Panc1 (cell line): ENCODE measurements at regions not wholly inside any gene's neighbourhood (a gene's known extent, or its start where the extent isn't known, plus 50 kb on each side); places are given as distances from the start of the nearest gene placed in this dataset.

ENCODE experiments used
- ATAC-seq: fragments of 200-7000 bp; cut with Tn5 transposase; 2 replicates; pipeline ENCODE4 v1.9.1; 2020; ENCODE audit warnings: mild to moderate bottlenecking, moderate library complexity
- BruUV-seq: library from RNA; stranded (reverse); fragments of 400-500 nt; replicated peaks from 2 replicates; lab custom pipeline; 2021; lab: Mats Ljungman, UMichigan
- CTCF ChIA-PET: fragments of 300-600 bp; sonication (Branson Sonifier 250); formaldehyde crosslinking; loops from one replicate; lab custom pipeline; 2022; ENCODE audit warnings: antibody characterized with exemption; lab: Charles Lee
- POLR2A ChIA-PET: fragments of 300-600 bp; sonication (Branson Sonifier 250); formaldehyde crosslinking; loops from one replicate; lab custom pipeline; 2022; ENCODE audit warnings: antibody characterized with exemption; lab: Charles Lee
- DNase-seq: peaks from one replicate; pipeline ENCODE4 v3.0.0-alpha.2; 2010; ENCODE audit warnings: low read depth, low spot score
- H3K27ac ChIP-seq: 2 replicates; pipeline ENCODE4 v1.5.1; 2011; ENCODE audit warnings: mild to moderate bottlenecking, low read length, inconsistent platforms
- H3K27me3 ChIP-seq: fragments of 200-500 bp; sonication (Bioruptor generic); 2 replicates; pipeline ENCODE4 v1.6.0; 2014; ENCODE audit warnings: low read length, inconsistent platforms; ENCODE audit not compliant: control insufficient read depth, insufficient read depth
- H3K36me3 ChIP-seq: fragments of 200-500 bp; sonication (Bioruptor generic); 2 replicates; pipeline ENCODE4 v1.5.1; 2014; ENCODE audit warnings: inconsistent platforms, mild to moderate bottlenecking, low read length, moderate library complexity; ENCODE audit not compliant: control insufficient read depth, insufficient read depth
- H3K4me1 ChIP-seq: 2 replicates; pipeline ENCODE4 v1.5.1; 2011; ENCODE audit warnings: inconsistent platforms, mild to moderate bottlenecking, low read length, moderate library complexity; ENCODE audit not compliant: control insufficient read depth, insufficient read depth
- H3K4me3 ChIP-seq, 2 experiments: 2 replicates each; pipeline ENCODE4 v1.5.1; 2011 to 2012; ENCODE audit warnings: low read depth in 2 of 2, low read length in 2 of 2, mild to moderate bottlenecking in 2 of 2, inconsistent platforms in 1 of 2, moderate library complexity in 1 of 2
- H3K9me3 ChIP-seq: fragments of 200-500 bp; sonication (Bioruptor generic); 2 replicates; pipeline ENCODE4 v1.5.1; 2014; ENCODE audit warnings: low read depth, mild to moderate bottlenecking, inconsistent platforms, low read length, moderate library complexity; ENCODE audit not compliant: control insufficient read depth, insufficient read depth
- POLR2AphosphoS5 ChIP-seq: IDR thresholded peaks from 2 replicates; pipeline ENCODE4 v1.6.1; 2012; ENCODE audit warnings: mild to moderate bottlenecking, low read depth, low read length, moderate library complexity
- SIN3A ChIP-seq: IDR thresholded peaks from 2 replicates; pipeline ENCODE4 v1.6.1; 2012; ENCODE audit warnings: low read depth, mild to moderate bottlenecking, low read length, moderate library complexity, borderline replicate concordance; ENCODE audit not compliant: insufficient read depth
- TCF7L2 ChIP-seq: IDR thresholded peaks from 2 replicates; pipeline ENCODE4 v1.6.1; 2011; ENCODE audit warnings: mild to moderate bottlenecking, low read depth, low read length, inconsistent platforms
- in situ Hi-C: cut with HindIII; loops from 2 replicates; pipeline ENCODE4 v1.10.0; 2016; ENCODE audit warnings: low sequenced_read_pairs, low pct_unique_long_range_greater_than_20kb
- intact Hi-C: fragments of 100-400 bp; cut with micrococcal nuclease; formaldehyde crosslinking; loops from one replicate; pipeline ENCODE4 v1.10.0; 2022; ENCODE audit not compliant: unreplicated experiment
- TF ChIP-seq, protein P1 (sequence below): fragments of 450-650 bp; IDR thresholded peaks from 2 replicates; pipeline ENCODE4 v1.5.1; 2017; ENCODE audit warnings: mild to moderate bottlenecking
- TF ChIP-seq, protein P2 (sequence below), 2 experiments: IDR thresholded peaks; 2 replicates each; pipeline ENCODE4 v1.6.1; 2011 to 2012; ENCODE audit warnings: low read depth in 2 of 2, control low read depth in 1 of 2, low read length in 1 of 2, mild to moderate bottlenecking in 1 of 2, moderate library complexity in 1 of 2; ENCODE audit not compliant: insufficient read depth in 1 of 2

DNA sequence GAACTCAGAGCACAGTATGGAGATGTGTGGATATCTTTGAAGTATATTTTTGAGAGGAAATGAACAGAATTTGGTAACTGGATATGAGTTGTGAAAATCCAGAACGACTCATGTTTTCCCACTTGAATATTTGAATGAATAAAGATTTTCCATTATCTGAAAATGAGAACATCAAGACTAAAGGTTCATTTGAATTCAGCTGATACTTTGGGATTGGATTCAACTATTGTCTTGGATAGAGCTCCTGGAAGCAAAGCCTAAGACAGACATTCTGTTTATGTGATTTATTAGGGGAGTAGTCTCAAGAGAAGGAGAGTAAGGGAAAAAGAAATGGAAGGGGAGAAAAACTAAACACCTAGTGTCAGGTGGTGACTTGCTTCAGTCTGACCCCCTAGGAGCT lies 256.0 kb upstream of the LYPLAL1 start:
- DNase-seq (no peak), ATAC-seq (no peak)
- intact Hi-C loops = no loop called here
- H3K27ac ChIP-seq = no peak overlapping the region
- BruUV-seq = no TSS peak
- H3K4me3 ChIP-seq = no peak overlapping the region
- POLR2A ChIA-PET = no interaction called here
- in situ Hi-C loops = no loop called here
- no peaks in the 10 kb centered on the region for H3K4me1 ChIP-seq
- no peaks in the 10 kb centered on the region for H3K36me3 ChIP-seq
- TF ChIP-seq, protein P1, sequence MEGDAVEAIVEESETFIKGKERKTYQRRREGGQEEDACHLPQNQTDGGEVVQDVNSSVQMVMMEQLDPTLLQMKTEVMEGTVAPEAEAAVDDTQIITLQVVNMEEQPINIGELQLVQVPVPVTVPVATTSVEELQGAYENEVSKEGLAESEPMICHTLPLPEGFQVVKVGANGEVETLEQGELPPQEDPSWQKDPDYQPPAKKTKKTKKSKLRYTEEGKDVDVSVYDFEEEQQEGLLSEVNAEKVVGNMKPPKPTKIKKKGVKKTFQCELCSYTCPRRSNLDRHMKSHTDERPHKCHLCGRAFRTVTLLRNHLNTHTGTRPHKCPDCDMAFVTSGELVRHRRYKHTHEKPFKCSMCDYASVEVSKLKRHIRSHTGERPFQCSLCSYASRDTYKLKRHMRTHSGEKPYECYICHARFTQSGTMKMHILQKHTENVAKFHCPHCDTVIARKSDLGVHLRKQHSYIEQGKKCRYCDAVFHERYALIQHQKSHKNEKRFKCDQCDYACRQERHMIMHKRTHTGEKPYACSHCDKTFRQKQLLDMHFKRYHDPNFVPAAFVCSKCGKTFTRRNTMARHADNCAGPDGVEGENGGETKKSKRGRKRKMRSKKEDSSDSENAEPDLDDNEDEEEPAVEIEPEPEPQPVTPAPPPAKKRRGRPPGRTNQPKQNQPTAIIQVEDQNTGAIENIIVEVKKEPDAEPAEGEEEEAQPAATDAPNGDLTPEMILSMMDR = no peak
- TF ChIP-seq, protein P2, sequence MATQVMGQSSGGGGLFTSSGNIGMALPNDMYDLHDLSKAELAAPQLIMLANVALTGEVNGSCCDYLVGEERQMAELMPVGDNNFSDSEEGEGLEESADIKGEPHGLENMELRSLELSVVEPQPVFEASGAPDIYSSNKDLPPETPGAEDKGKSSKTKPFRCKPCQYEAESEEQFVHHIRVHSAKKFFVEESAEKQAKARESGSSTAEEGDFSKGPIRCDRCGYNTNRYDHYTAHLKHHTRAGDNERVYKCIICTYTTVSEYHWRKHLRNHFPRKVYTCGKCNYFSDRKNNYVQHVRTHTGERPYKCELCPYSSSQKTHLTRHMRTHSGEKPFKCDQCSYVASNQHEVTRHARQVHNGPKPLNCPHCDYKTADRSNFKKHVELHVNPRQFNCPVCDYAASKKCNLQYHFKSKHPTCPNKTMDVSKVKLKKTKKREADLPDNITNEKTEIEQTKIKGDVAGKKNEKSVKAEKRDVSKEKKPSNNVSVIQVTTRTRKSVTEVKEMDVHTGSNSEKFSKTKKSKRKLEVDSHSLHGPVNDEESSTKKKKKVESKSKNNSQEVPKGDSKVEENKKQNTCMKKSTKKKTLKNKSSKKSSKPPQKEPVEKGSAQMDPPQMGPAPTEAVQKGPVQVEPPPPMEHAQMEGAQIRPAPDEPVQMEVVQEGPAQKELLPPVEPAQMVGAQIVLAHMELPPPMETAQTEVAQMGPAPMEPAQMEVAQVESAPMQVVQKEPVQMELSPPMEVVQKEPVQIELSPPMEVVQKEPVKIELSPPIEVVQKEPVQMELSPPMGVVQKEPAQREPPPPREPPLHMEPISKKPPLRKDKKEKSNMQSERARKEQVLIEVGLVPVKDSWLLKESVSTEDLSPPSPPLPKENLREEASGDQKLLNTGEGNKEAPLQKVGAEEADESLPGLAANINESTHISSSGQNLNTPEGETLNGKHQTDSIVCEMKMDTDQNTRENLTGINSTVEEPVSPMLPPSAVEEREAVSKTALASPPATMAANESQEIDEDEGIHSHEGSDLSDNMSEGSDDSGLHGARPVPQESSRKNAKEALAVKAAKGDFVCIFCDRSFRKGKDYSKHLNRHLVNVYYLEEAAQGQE (IDR thresholded peaks at IDR 0.05; ENCODE audit: insufficient read depth in 1 of 2, low read depth in 2 of 2, low read length in 1 of 2) = no peak
- TF ChIP-seq POLR2AphosphoS5 (no peak), TCF7L2 (no peak), SIN3A (no peak)
- H3K9me3 ChIP-seq = no peaks in the 10 kb centered on the region
- no peaks in the 10 kb centered on the region for H3K27me3 ChIP-seq
- CTCF ChIA-PET = no interaction called here

DNA sequence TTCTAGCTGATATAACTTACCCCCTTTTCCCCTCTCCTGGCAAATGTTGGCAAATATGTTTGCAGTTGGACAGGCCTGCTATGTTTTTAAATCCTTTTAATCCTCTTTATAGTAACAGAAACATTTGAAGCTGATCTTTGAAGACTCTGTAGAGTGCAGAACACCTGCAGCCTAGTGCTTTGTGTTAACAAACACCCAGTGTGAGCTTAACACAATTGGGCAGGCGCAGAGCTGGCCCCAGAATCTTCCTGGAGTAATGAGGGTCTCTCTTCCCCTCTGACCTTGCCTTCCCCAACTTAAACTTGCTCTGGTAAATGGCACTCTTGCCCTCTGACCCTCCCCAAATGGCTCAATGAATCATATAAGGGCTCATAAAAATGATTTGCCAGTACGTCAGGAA lies 247.9 kb upstream of the LYPLAL1 start:
- Histone ChIP-seq H3K4me3 (no peak overlapping the region), H3K27ac (no peak overlapping the region), H3K36me3 (no peaks in the 10 kb centered on the region), H3K4me1 (no peaks in the 10 kb centered on the region), H3K27me3 (no peaks in the 10 kb centered on the region), H3K9me3 (no peaks in the 10 kb centered on the region)
- intact Hi-C loops (no loop called here), in situ Hi-C loops (no loop called here)
- ChIA-PET CTCF (no interaction called here), POLR2A (no interaction called here)
- TF ChIP-seq POLR2AphosphoS5 (no peak), TCF7L2 (no peak), SIN3A (no peak)
- TF ChIP-seq, protein P1 = no peak
- TF ChIP-seq, protein P2 (IDR thresholded peaks at IDR 0.05; ENCODE audit: insufficient read depth in 1 of 2, low read depth in 2 of 2, low read length in 1 of 2) = no peak
- no TSS peak for BruUV-seq
- ATAC-seq = no peak
- no peak for DNase-seq
